GM23338 (cell line): ENCODE measurements at regions not wholly inside any gene's neighbourhood (a gene's known extent, or its start where the extent isn't known, plus 50 kb on each side); places are given as distances from the start of the nearest gene placed in this dataset.

Experiments
- CREB1 ChIP-seq: fragments of 250-450 bp; sonication (Bioruptor Pico); IDR thresholded peaks from 2 replicates; pipeline ENCODE4 v1.5.0; 2020; ENCODE audit warnings: low read depth, mild to moderate bottlenecking, moderate library complexity
- EZH2 ChIP-seq: fragments of 200-600 bp; sonication (generic); IDR thresholded peaks from one replicate; pipeline ENCODE4 v1.8.0; 2017; ENCODE audit warnings: antibody characterized with exemption, mild to moderate bottlenecking, low read depth; ENCODE audit not compliant: unreplicated experiment
- EZH2phosphoT487 ChIP-seq: fragments of 200-600 bp; sonication (generic); IDR thresholded peaks from one replicate; pipeline ENCODE4 v1.8.1; 2018; ENCODE audit warnings: antibody characterized with exemption; ENCODE audit not compliant: unreplicated experiment
- JUNB ChIP-seq: IDR thresholded peaks from one replicate; pipeline ENCODE4 v1.6.1; 2016; ENCODE audit warnings: antibody characterized with exemption; ENCODE audit not compliant: unreplicated experiment
- POLR2AphosphoS5 ChIP-seq: IDR thresholded peaks from 2 replicates; pipeline ENCODE4 v1.6.1; 2016; ENCODE audit warnings: antibody characterized with exemption, low read depth
- STAT1 ChIP-seq: IDR thresholded peaks from one replicate; pipeline ENCODE4 v1.6.1; 2016; ENCODE audit warnings: antibody characterized with exemption; ENCODE audit not compliant: unreplicated experiment
- ZNF114 ChIP-seq: fragments of 250-450 bp; sonication (Bioruptor Pico); IDR thresholded peaks from 2 replicates; pipeline ENCODE4 v1.5.0; 2020; ENCODE audit warnings: mild to moderate bottlenecking, moderate library complexity
- TF ChIP-seq, protein P1 (sequence below), 2 experiments: fragments of 200-600 bp in 1 of 2; sonication (generic) in 1 of 2; conservative IDR thresholded peaks; 2 replicates each; pipeline versions ENCODE4 v1.5.1 to v1.6.1; 2016 to 2017; ENCODE audit warnings: antibody characterized with exemption in 2 of 2, low read depth in 2 of 2, mild to moderate bottlenecking in 2 of 2, moderate library complexity in 1 of 2
- TF ChIP-seq, protein P2 (sequence below): IDR thresholded peaks from one replicate; pipeline ENCODE4 v1.6.1; 2018; ENCODE audit warnings: antibody characterized with exemption; ENCODE audit not compliant: unreplicated experiment
- TF ChIP-seq, protein P3 (sequence below): IDR thresholded peaks from 2 replicates; pipeline ENCODE4 v1.6.1; 2016; ENCODE audit warnings: antibody characterized with exemption

DNA sequence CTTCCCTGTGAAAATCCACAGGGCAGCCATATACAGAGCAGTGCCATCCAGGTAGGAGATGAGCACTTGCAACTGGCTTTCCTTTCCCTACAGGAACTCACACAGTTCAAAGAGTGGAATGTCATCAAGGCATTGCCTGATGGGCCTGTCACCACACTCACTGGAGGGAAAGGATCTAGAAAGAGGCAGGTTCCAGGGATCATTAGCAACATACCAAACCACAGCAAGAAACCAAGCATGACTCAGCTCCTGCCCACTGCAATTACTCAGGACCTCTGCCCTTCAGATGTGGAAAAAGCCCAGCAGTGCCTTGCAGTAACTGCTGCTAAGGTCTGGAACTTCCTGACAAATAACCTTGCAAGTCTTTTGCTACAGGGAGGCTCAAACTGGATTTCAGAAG is 101.2 kb downstream of the ZNF674 start:
- TF ChIP-seq, protein P1, sequence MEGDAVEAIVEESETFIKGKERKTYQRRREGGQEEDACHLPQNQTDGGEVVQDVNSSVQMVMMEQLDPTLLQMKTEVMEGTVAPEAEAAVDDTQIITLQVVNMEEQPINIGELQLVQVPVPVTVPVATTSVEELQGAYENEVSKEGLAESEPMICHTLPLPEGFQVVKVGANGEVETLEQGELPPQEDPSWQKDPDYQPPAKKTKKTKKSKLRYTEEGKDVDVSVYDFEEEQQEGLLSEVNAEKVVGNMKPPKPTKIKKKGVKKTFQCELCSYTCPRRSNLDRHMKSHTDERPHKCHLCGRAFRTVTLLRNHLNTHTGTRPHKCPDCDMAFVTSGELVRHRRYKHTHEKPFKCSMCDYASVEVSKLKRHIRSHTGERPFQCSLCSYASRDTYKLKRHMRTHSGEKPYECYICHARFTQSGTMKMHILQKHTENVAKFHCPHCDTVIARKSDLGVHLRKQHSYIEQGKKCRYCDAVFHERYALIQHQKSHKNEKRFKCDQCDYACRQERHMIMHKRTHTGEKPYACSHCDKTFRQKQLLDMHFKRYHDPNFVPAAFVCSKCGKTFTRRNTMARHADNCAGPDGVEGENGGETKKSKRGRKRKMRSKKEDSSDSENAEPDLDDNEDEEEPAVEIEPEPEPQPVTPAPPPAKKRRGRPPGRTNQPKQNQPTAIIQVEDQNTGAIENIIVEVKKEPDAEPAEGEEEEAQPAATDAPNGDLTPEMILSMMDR (conservative IDR thresholded peaks at IDR 0.05; ENCODE audit: low read depth in 2 of 2), result no peak
- no peak for TF ChIP-seq EZH2
- TF ChIP-seq POLR2AphosphoS5, result no peak
- TF ChIP-seq, protein P2, sequence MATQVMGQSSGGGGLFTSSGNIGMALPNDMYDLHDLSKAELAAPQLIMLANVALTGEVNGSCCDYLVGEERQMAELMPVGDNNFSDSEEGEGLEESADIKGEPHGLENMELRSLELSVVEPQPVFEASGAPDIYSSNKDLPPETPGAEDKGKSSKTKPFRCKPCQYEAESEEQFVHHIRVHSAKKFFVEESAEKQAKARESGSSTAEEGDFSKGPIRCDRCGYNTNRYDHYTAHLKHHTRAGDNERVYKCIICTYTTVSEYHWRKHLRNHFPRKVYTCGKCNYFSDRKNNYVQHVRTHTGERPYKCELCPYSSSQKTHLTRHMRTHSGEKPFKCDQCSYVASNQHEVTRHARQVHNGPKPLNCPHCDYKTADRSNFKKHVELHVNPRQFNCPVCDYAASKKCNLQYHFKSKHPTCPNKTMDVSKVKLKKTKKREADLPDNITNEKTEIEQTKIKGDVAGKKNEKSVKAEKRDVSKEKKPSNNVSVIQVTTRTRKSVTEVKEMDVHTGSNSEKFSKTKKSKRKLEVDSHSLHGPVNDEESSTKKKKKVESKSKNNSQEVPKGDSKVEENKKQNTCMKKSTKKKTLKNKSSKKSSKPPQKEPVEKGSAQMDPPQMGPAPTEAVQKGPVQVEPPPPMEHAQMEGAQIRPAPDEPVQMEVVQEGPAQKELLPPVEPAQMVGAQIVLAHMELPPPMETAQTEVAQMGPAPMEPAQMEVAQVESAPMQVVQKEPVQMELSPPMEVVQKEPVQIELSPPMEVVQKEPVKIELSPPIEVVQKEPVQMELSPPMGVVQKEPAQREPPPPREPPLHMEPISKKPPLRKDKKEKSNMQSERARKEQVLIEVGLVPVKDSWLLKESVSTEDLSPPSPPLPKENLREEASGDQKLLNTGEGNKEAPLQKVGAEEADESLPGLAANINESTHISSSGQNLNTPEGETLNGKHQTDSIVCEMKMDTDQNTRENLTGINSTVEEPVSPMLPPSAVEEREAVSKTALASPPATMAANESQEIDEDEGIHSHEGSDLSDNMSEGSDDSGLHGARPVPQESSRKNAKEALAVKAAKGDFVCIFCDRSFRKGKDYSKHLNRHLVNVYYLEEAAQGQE, result no peak
- TF ChIP-seq JUNB, result no peak
- TF ChIP-seq CREB1, result no peak
- TF ChIP-seq, protein P3, sequence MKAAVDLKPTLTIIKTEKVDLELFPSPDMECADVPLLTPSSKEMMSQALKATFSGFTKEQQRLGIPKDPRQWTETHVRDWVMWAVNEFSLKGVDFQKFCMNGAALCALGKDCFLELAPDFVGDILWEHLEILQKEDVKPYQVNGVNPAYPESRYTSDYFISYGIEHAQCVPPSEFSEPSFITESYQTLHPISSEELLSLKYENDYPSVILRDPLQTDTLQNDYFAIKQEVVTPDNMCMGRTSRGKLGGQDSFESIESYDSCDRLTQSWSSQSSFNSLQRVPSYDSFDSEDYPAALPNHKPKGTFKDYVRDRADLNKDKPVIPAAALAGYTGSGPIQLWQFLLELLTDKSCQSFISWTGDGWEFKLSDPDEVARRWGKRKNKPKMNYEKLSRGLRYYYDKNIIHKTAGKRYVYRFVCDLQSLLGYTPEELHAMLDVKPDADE, result no peak
- no peak for TF ChIP-seq EZH2phosphoT487
- TF ChIP-seq ZNF114, result no peak
- TF ChIP-seq STAT1, result no peak
